Fibroblast of skin of back (primary cell): ENCODE measurements at regions not wholly inside any gene's neighbourhood (a gene's known extent, or its start where the extent isn't known, plus 50 kb on each side); places are given as distances from the start of the nearest gene placed in this dataset.
"Not testable (repeated sequence)": the region's sequence is repeated elsewhere in the genome, so short reads cannot be mapped to it uniquely, and the experiment has no call there.

Experiments
- DNase-seq: peaks from one replicate; pipeline ENCODE4 v3.0.0-alpha.2; 2013

GRCh38 chr18:43341014-43341413 is 63.7 kb upstream of the SYT4 start:
- DNase-seq: no peak

- DNase-seq: no peak
Measured at GRCh38 chr18:43350176-43350575, 72.9 kb upstream of the SYT4 start.

- no peak for DNase-seq
Measured at GRCh38 chr18:43364535-43364934, 87.2 kb upstream of the SYT4 start.

GRCh38 chr18:43367895-43368294 is 90.6 kb upstream of the SYT4 start:
- DNase-seq: no peak

GRCh38 chr18:43369311-43369710 is 92.0 kb upstream of the SYT4 start:
- DNase-seq: not testable (repeated sequence)

GRCh38 chr18:43372773-43373172 is 95.5 kb upstream of the SYT4 start:
- DNase-seq: no peak

GRCh38 chr18:43380104-43380672 is 102.9 kb upstream of the SYT4 start:
- DNase-seq: no peak

GRCh38 chr18:43382641-43383403 is 105.5 kb upstream of the SYT4 start:
- no peak for DNase-seq

- no peak for DNase-seq
Measured at GRCh38 chr18:43389163-43389562, 111.9 kb upstream of the SYT4 start.

- no peak for DNase-seq
Measured at GRCh38 chr18:43392168-43392567, 114.9 kb upstream of the SYT4 start.

GRCh38 chr18:43393174-43393573 is 115.9 kb upstream of the SYT4 start:
- no peak for DNase-seq

- DNase-seq: no peak
Measured at GRCh38 chr18:43396266-43396665, 119.0 kb upstream of the SYT4 start.

- DNase-seq: no peak
Measured at GRCh38 chr18:43398601-43399000, 121.3 kb upstream of the SYT4 start.

- DNase-seq: peak; percentile 41
Measured at GRCh38 chr18:43405097-43405496, 127.8 kb upstream of the SYT4 start.

GRCh38 chr18:43414006-43414405 is 136.7 kb upstream of the SYT4 start:
- DNase-seq: no peak

GRCh38 chr18:43420091-43420490 is 142.8 kb upstream of the SYT4 start:
- DNase-seq: no peak

GRCh38 chr18:43420950-43421349 is 143.7 kb upstream of the SYT4 start:
- no peak for DNase-seq

- no peak for DNase-seq
Measured at GRCh38 chr18:43422518-43422917, 145.2 kb upstream of the SYT4 start.

- no peak for DNase-seq
Measured at GRCh38 chr18:43435851-43436250, 158.6 kb upstream of the SYT4 start.

- no peak for DNase-seq
Measured at GRCh38 chr18:43442131-43442530, 164.8 kb upstream of the SYT4 start.

GRCh38 chr18:43442571-43442970 is 165.3 kb upstream of the SYT4 start:
- peak; percentile 21 for DNase-seq

GRCh38 chr18:43465483-43465882 is 188.2 kb upstream of the SYT4 start:
- no peak for DNase-seq

GRCh38 chr18:43471873-43472272 is 194.6 kb upstream of the SYT4 start:
- DNase-seq: no peak

- no peak for DNase-seq
Measured at GRCh38 chr18:43481069-43481468, 203.8 kb upstream of the SYT4 start.

- DNase-seq: no peak
Measured at GRCh38 chr18:43482136-43482535, 204.8 kb upstream of the SYT4 start.
